GM23338 (cell line): ENCODE measurements at regions not wholly inside any gene's neighbourhood (a gene's known extent, or its start where the extent isn't known, plus 50 kb on each side); places are given as distances from the start of the nearest gene placed in this dataset.

ENCODE experiments used
- CREB1 ChIP-seq: fragments of 250-450 bp; sonication (Bioruptor Pico); IDR thresholded peaks from 2 replicates; pipeline ENCODE4 v1.5.0; 2020; ENCODE audit warnings: low read depth, mild to moderate bottlenecking, moderate library complexity
- EZH2 ChIP-seq: fragments of 200-600 bp; sonication (generic); IDR thresholded peaks from one replicate; pipeline ENCODE4 v1.8.0; 2017; ENCODE audit warnings: antibody characterized with exemption, mild to moderate bottlenecking, low read depth; ENCODE audit not compliant: unreplicated experiment
- EZH2phosphoT487 ChIP-seq: fragments of 200-600 bp; sonication (generic); IDR thresholded peaks from one replicate; pipeline ENCODE4 v1.8.1; 2018; ENCODE audit warnings: antibody characterized with exemption; ENCODE audit not compliant: unreplicated experiment
- JUNB ChIP-seq: IDR thresholded peaks from one replicate; pipeline ENCODE4 v1.6.1; 2016; ENCODE audit warnings: antibody characterized with exemption; ENCODE audit not compliant: unreplicated experiment
- POLR2AphosphoS5 ChIP-seq: IDR thresholded peaks from 2 replicates; pipeline ENCODE4 v1.6.1; 2016; ENCODE audit warnings: antibody characterized with exemption, low read depth
- STAT1 ChIP-seq: IDR thresholded peaks from one replicate; pipeline ENCODE4 v1.6.1; 2016; ENCODE audit warnings: antibody characterized with exemption; ENCODE audit not compliant: unreplicated experiment
- TF ChIP-seq, protein P1 (sequence below), 2 experiments: fragments of 200-600 bp in 1 of 2; sonication (generic) in 1 of 2; conservative IDR thresholded peaks; 2 replicates each; pipeline versions ENCODE4 v1.5.1 to v1.6.1; 2016 to 2017; ENCODE audit warnings: antibody characterized with exemption in 2 of 2, low read depth in 2 of 2, mild to moderate bottlenecking in 2 of 2, moderate library complexity in 1 of 2
- TF ChIP-seq, protein P2 (sequence below): IDR thresholded peaks from 2 replicates; pipeline ENCODE4 v1.6.1; 2016; ENCODE audit warnings: antibody characterized with exemption
- TF ChIP-seq, protein P3 (sequence below): IDR thresholded peaks from one replicate; pipeline ENCODE4 v1.6.1; 2018; ENCODE audit warnings: antibody characterized with exemption; ENCODE audit not compliant: unreplicated experiment
- TF ChIP-seq, protein P4 (sequence below): fragments of 250-450 bp; sonication (Bioruptor Pico); IDR thresholded peaks from 2 replicates; pipeline ENCODE4 v1.5.0; 2020; ENCODE audit warnings: mild to moderate bottlenecking, moderate library complexity

DNA sequence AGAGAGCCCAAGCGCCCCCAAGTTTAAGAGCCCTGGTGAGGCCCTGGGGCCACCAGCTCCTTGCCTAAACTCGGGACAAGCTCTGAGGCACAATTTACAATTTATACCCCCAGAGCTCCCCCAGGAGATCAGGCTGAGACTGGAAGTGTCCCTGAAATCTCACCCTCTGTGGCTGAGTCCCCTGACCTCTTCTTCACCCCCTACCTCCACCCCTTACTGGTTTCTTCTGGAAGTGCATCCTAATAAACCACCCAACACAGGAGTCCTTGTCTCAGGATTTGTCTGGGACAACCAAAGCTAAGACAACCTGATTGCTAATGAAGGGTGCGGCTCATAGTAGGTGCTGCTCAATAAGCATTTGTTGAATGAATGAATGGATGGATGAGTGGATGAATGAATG, 206.4 kb downstream of the BCL11B start:
- TF ChIP-seq POLR2AphosphoS5 (no peak), EZH2phosphoT487 (no peak), JUNB (no peak), EZH2 (no peak), CREB1 (CRISPR knock-in tag) (no peak), STAT1 (no peak)
- TF ChIP-seq, protein P1, sequence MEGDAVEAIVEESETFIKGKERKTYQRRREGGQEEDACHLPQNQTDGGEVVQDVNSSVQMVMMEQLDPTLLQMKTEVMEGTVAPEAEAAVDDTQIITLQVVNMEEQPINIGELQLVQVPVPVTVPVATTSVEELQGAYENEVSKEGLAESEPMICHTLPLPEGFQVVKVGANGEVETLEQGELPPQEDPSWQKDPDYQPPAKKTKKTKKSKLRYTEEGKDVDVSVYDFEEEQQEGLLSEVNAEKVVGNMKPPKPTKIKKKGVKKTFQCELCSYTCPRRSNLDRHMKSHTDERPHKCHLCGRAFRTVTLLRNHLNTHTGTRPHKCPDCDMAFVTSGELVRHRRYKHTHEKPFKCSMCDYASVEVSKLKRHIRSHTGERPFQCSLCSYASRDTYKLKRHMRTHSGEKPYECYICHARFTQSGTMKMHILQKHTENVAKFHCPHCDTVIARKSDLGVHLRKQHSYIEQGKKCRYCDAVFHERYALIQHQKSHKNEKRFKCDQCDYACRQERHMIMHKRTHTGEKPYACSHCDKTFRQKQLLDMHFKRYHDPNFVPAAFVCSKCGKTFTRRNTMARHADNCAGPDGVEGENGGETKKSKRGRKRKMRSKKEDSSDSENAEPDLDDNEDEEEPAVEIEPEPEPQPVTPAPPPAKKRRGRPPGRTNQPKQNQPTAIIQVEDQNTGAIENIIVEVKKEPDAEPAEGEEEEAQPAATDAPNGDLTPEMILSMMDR (conservative IDR thresholded peaks at IDR 0.05; ENCODE audit: low read depth in 2 of 2), result peak in 1 of 2 experiments; percentile 1; a peak in 1 of 4 replicates
- TF ChIP-seq, protein P2, sequence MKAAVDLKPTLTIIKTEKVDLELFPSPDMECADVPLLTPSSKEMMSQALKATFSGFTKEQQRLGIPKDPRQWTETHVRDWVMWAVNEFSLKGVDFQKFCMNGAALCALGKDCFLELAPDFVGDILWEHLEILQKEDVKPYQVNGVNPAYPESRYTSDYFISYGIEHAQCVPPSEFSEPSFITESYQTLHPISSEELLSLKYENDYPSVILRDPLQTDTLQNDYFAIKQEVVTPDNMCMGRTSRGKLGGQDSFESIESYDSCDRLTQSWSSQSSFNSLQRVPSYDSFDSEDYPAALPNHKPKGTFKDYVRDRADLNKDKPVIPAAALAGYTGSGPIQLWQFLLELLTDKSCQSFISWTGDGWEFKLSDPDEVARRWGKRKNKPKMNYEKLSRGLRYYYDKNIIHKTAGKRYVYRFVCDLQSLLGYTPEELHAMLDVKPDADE, result no peak
- TF ChIP-seq, protein P3, sequence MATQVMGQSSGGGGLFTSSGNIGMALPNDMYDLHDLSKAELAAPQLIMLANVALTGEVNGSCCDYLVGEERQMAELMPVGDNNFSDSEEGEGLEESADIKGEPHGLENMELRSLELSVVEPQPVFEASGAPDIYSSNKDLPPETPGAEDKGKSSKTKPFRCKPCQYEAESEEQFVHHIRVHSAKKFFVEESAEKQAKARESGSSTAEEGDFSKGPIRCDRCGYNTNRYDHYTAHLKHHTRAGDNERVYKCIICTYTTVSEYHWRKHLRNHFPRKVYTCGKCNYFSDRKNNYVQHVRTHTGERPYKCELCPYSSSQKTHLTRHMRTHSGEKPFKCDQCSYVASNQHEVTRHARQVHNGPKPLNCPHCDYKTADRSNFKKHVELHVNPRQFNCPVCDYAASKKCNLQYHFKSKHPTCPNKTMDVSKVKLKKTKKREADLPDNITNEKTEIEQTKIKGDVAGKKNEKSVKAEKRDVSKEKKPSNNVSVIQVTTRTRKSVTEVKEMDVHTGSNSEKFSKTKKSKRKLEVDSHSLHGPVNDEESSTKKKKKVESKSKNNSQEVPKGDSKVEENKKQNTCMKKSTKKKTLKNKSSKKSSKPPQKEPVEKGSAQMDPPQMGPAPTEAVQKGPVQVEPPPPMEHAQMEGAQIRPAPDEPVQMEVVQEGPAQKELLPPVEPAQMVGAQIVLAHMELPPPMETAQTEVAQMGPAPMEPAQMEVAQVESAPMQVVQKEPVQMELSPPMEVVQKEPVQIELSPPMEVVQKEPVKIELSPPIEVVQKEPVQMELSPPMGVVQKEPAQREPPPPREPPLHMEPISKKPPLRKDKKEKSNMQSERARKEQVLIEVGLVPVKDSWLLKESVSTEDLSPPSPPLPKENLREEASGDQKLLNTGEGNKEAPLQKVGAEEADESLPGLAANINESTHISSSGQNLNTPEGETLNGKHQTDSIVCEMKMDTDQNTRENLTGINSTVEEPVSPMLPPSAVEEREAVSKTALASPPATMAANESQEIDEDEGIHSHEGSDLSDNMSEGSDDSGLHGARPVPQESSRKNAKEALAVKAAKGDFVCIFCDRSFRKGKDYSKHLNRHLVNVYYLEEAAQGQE, result no peak
- TF ChIP-seq, protein P4, sequence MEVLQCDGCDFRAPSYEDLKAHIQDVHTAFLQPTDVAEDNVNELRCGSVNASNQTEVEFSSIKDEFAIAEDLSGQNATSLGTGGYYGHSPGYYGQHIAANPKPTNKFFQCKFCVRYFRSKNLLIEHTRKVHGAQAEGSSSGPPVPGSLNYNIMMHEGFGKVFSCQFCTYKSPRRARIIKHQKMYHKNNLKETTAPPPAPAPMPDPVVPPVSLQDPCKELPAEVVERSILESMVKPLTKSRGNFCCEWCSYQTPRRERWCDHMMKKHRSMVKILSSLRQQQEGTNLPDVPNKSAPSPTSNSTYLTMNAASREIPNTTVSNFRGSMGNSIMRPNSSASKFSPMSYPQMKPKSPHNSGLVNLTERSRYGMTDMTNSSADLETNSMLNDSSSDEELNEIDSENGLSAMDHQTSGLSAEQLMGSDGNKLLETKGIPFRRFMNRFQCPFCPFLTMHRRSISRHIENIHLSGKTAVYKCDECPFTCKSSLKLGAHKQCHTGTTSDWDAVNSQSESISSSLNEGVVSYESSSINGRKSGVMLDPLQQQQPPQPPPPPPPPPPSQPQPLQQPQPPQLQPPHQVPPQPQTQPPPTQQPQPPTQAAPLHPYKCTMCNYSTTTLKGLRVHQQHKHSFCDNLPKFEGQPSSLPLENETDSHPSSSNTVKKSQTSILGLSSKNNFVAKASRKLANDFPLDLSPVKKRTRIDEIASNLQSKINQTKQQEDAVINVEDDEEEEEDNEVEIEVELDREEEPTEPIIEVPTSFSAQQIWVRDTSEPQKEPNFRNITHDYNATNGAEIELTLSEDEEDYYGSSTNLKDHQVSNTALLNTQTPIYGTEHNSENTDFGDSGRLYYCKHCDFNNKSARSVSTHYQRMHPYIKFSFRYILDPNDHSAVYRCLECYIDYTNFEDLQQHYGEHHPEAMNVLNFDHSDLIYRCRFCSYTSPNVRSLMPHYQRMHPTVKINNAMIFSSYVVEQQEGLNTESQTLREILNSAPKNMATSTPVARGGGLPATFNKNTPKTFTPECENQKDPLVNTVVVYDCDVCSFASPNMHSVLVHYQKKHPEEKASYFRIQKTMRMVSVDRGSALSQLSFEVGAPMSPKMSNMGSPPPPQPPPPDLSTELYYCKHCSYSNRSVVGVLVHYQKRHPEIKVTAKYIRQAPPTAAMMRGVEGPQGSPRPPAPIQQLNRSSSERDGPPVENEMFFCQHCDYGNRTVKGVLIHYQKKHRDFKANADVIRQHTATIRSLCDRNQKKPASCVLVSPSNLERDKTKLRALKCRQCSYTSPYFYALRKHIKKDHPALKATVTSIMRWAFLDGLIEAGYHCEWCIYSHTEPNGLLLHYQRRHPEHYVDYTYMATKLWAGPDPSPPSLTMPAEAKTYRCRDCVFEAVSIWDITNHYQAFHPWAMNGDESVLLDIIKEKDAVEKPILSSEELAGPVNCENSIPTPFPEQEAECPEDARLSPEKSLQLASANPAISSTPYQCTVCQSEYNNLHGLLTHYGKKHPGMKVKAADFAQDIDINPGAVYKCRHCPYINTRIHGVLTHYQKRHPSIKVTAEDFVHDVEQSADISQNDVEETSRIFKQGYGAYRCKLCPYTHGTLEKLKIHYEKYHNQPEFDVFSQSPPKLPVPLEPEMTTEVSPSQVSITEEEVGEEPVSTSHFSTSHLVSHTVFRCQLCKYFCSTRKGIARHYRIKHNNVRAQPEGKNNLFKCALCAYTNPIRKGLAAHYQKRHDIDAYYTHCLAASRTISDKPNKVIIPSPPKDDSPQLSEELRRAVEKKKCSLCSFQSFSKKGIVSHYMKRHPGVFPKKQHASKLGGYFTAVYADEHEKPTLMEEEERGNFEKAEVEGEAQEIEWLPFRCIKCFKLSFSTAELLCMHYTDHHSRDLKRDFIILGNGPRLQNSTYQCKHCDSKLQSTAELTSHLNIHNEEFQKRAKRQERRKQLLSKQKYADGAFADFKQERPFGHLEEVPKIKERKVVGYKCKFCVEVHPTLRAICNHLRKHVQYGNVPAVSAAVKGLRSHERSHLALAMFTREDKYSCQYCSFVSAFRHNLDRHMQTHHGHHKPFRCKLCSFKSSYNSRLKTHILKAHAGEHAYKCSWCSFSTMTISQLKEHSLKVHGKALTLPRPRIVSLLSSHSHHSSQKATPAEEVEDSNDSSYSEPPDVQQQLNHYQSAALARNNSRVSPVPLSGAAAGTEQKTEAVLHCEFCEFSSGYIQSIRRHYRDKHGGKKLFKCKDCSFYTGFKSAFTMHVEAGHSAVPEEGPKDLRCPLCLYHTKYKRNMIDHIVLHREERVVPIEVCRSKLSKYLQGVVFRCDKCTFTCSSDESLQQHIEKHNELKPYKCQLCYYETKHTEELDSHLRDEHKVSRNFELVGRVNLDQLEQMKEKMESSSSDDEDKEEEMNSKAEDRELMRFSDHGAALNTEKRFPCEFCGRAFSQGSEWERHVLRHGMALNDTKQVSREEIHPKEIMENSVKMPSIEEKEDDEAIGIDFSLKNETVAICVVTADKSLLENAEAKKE (CRISPR knock-in tag), result no peak
